Right lobe of liver (tissue), 6 donors: ENCODE measurements at regions not wholly inside any gene's neighbourhood (a gene's known extent, or its start where the extent isn't known, plus 50 kb on each side); places are given as distances from the start of the nearest gene placed in this dataset.

Experiments used
- ATAC-seq, 4 donors: fragments of 200-7000 bp; cut with Tn5 transposase; one replicate each; pipeline ENCODE4 v1.9.1; 2020; ENCODE audit warnings: mild to moderate bottlenecking in 4 of 4, moderate library complexity in 4 of 4
- DNase-seq, 3 donors: peaks; one replicate each; pipeline ENCODE4 v3.0.0-alpha.2; 2020
- H3K27ac ChIP-seq, 3 donors: fragments of 200-600 bp; one replicate each; pipeline ENCODE4 v1.8.0; 2022
- H3K27me3 ChIP-seq, 2 donors: fragments of 200-600 bp; one replicate each; pipeline ENCODE4 v1.8.0; 2022
- H3K36me3 ChIP-seq, 4 donors: fragments of 200-600 bp; sonication (generic) in 1 of 4; one replicate each; pipeline versions ENCODE4 v1.5.1 to v1.8.0; 2017 to 2022; ENCODE audit warnings: control low read depth in 1 of 4
- H3K4me1 ChIP-seq, 4 donors: fragments of 200-600 bp; sonication (generic) in 1 of 4; one replicate each; pipeline versions ENCODE4 v1.5.1 to v1.8.0; 2017 to 2022; ENCODE audit warnings: control low read depth in 1 of 4
- H3K4me3 ChIP-seq, 3 donors: fragments of 200-600 bp; one replicate each; pipeline ENCODE4 v1.8.0; 2022
- H3K9me3 ChIP-seq, 4 donors: fragments of 200-600 bp; sonication (generic) in 1 of 4; one replicate each; pipeline versions ENCODE4 v1.5.1 to v1.8.0; 2017 to 2022; ENCODE audit warnings: control low read depth in 1 of 4
- CTCF ChIP-seq, 4 donors: fragments of 200-600 bp in 3 of 4; fragments of 450-650 bp in 1 of 4; IDR thresholded peaks; one replicate each; pipeline versions ENCODE4 v1.5.1 to v1.8.0; 2016 to 2022; ENCODE audit warnings: antibody characterized with exemption in 4 of 4, mild to moderate bottlenecking in 2 of 4
- POLR2A ChIP-seq: fragments of 450-650 bp; IDR thresholded peaks from one replicate; pipeline ENCODE4 v1.6.1; 2017; ENCODE audit warnings: antibody characterized with exemption, mild to moderate bottlenecking
- WGBS: methylation state at CpG from one replicate; pipeline ENCODE4 v1.1.6; 2018; ENCODE audit warnings: low coverage, low lambda C conversion rate; ENCODE audit not compliant: insufficient coverage; ENCODE audit errors: missing lambda C conversion rate; 5-methylcytosine and 5-hydroxymethylcytosine counted together
- intact Hi-C, 2 donors: fragments of 100-400 bp; cut with DNase I; formaldehyde crosslinking; loops; one replicate each; pipeline versions ENCODE4 v1.11.2 to v1.14.1; 2022
- donor health status: DM: no; HTN: yes; CAD: no.
- donor health status: DM: no; HTN: no; CAD: no.
- donor health status: DM: no; HTN: no; CAD: no.
- donor health status: DM: no; HTN: yes; CAD: no.
- donor health status: DM: no; HTN: yes; CAD: no.

- ATAC-seq = no peak
- Histone ChIP-seq H3K4me3 (no peak overlapping the region), H3K27me3 (no peaks in the 10 kb centered on the region), H3K27ac (no peak overlapping the region), H3K9me3 (no peaks in the 10 kb centered on the region), H3K36me3 (no peaks in the 10 kb centered on the region), H3K4me1 (no peaks in the 10 kb centered on the region)
- no peak for DNase-seq
- intact Hi-C loops = no loop called here
- TF ChIP-seq CTCF (IDR thresholded peaks at IDR 0.05) (no peak), POLR2A (no peak)
Observed at GRCh38 chr16:50868577-50868976, 126.7 kb downstream of the CYLD start.

- 91% methylated on average over 2 of the region's 2 CpGs for WGBS
- Histone ChIP-seq H3K27ac (no peak overlapping the region), H3K4me3 (no peak overlapping the region), H3K9me3 (no peaks in the 10 kb centered on the region), H3K36me3 (no peaks in the 10 kb centered on the region), H3K4me1 (no peaks in the 10 kb centered on the region), H3K27me3 (no peaks in the 10 kb centered on the region)
- intact Hi-C loops = no loop called here
- DNase-seq (no peak), ATAC-seq (no peak)
- TF ChIP-seq CTCF (IDR thresholded peaks at IDR 0.05) (no peak), POLR2A (no peak)
Observed at GRCh38 chr16:50866806-50867205, 124.9 kb downstream of the CYLD start.

- Histone ChIP-seq H3K4me1 (peaks cover 0 to 8% (median 2%) of the 10 kb centered on the region in 4 donors), H3K9me3 (no peaks in the 10 kb centered on the region), H3K36me3 (no peaks in the 10 kb centered on the region), H3K4me3 (no peak overlapping the region), H3K27ac (no peak overlapping the region), H3K27me3 (no peaks in the 10 kb centered on the region)
- intact Hi-C loops = no loop called here
- WGBS = 46% methylated on average over 2 of the region's 5 CpGs
- DNase-seq (no peak), ATAC-seq (no peak)
- no peak for TF ChIP-seq CTCF (IDR thresholded peaks at IDR 0.05)
- TF ChIP-seq POLR2A = no peak
Observed at GRCh38 chr16:50864386-50864785, 122.5 kb downstream of the CYLD start.

GRCh38 chr16:50863644-50864144 lies 121.8 kb downstream of the CYLD start:
- H3K4me3 ChIP-seq = no peak overlapping the region
- intact Hi-C loops = no loop called here
- TF ChIP-seq CTCF (IDR thresholded peaks at IDR 0.05) (no peak), POLR2A (no peak)
- H3K27me3 ChIP-seq = no peaks in the 10 kb centered on the region
- no peak overlapping the region for H3K27ac ChIP-seq
- H3K4me1 ChIP-seq = peaks cover 0 to 9% (median 3%) of the 10 kb centered on the region in 4 donors
- DNase-seq = no peak
- H3K9me3 ChIP-seq = no peaks in the 10 kb centered on the region
- H3K36me3 ChIP-seq = no peaks in the 10 kb centered on the region
- no peak for ATAC-seq
- 90% methylated on average over 2 of the region's 8 CpGs for WGBS
